Liver (tissue), 3 donors: ENCODE measurements at regions not wholly inside any gene's neighbourhood (a gene's known extent, or its start where the extent isn't known, plus 50 kb on each side); places are given as distances from the start of the nearest gene placed in this dataset.

ENCODE experiments used
- RAD21 ChIP-seq, 2 donors: IDR thresholded peaks; 2 replicates each; pipeline ENCODE4 v1.6.1; 2016; ENCODE audit warnings: antibody characterized with exemption in 2 of 2, mild to moderate bottlenecking in 2 of 2
- TF ChIP-seq, protein P1 (sequence below): fragments of 150-350 bp; IDR thresholded peaks from 2 replicates; pipeline ENCODE4 v1.5.1; 2017; ENCODE audit warnings: improper control_type of control experiment, low read depth, low read length; ENCODE audit not compliant: missing input control
- TF ChIP-seq, protein P2 (sequence below): IDR thresholded peaks from 2 replicates; pipeline ENCODE4 v1.6.1; 2016; ENCODE audit warnings: antibody characterized with exemption
- donor health status: healthy.
- donor health status: healthy.

DNA sequence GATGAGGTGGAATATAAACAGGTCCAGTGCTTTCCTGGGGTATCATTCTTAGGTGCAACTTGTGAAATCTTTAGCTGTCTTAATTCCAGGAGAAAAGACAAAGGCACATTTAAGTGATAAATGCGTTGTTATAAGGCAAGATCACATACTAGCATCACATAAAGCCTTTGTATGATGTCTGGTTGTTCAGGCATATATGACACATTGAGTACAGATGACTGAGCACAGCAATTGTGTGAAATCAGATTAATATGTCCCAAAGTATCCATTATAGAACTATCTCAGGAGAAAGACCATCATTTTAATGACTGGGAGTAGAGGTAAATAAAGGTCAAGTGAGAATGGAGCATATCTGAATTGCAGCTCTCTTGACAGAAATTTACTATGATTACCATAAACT is 205.1 kb downstream of the PTGER3 start:
- TF ChIP-seq, protein P1, sequence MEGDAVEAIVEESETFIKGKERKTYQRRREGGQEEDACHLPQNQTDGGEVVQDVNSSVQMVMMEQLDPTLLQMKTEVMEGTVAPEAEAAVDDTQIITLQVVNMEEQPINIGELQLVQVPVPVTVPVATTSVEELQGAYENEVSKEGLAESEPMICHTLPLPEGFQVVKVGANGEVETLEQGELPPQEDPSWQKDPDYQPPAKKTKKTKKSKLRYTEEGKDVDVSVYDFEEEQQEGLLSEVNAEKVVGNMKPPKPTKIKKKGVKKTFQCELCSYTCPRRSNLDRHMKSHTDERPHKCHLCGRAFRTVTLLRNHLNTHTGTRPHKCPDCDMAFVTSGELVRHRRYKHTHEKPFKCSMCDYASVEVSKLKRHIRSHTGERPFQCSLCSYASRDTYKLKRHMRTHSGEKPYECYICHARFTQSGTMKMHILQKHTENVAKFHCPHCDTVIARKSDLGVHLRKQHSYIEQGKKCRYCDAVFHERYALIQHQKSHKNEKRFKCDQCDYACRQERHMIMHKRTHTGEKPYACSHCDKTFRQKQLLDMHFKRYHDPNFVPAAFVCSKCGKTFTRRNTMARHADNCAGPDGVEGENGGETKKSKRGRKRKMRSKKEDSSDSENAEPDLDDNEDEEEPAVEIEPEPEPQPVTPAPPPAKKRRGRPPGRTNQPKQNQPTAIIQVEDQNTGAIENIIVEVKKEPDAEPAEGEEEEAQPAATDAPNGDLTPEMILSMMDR: no peak
- TF ChIP-seq, protein P2, sequence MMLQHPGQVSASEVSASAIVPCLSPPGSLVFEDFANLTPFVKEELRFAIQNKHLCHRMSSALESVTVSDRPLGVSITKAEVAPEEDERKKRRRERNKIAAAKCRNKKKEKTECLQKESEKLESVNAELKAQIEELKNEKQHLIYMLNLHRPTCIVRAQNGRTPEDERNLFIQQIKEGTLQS: no peak
- no peak for TF ChIP-seq RAD21 (IDR thresholded peaks at IDR 0.05)
